H1 (cell line): ENCODE measurements at regions not wholly inside any gene's neighbourhood (a gene's known extent, or its start where the extent isn't known, plus 50 kb on each side); places are given as distances from the start of the nearest gene placed in this dataset.

ENCODE experiments used
- ATF2 ChIP-seq: IDR thresholded peaks from 2 replicates; pipeline ENCODE4 v1.6.1; 2012; ENCODE audit warnings: low read length, inconsistent platforms
- NANOG ChIP-seq: IDR thresholded peaks from 2 replicates; pipeline ENCODE4 v1.6.1; 2011; ENCODE audit warnings: low read length, low read depth, mild to moderate bottlenecking, inconsistent platforms; ENCODE audit not compliant: insufficient read depth, poor library complexity, severe bottlenecking
- RAD21 ChIP-seq, 2 experiments: IDR thresholded peaks in 1 of 2; conservative IDR thresholded peaks in 1 of 2; 2 replicates each; pipeline ENCODE4 v1.6.1; 2011; ENCODE audit warnings: low read depth in 2 of 2, low read length in 2 of 2, improper control_type of control experiment in 1 of 2, inconsistent platforms in 1 of 2, mild to moderate bottlenecking in 1 of 2, moderate library complexity in 1 of 2
- SRF ChIP-seq: IDR thresholded peaks from 2 replicates; pipeline ENCODE4 v1.6.1; 2011; ENCODE audit warnings: mild to moderate bottlenecking, low read depth, low read length, moderate library complexity
- USF2 ChIP-seq: IDR thresholded peaks from 2 replicates; pipeline ENCODE4 v1.6.1; 2011; ENCODE audit warnings: low read length, improper control_type of control experiment

DNA sequence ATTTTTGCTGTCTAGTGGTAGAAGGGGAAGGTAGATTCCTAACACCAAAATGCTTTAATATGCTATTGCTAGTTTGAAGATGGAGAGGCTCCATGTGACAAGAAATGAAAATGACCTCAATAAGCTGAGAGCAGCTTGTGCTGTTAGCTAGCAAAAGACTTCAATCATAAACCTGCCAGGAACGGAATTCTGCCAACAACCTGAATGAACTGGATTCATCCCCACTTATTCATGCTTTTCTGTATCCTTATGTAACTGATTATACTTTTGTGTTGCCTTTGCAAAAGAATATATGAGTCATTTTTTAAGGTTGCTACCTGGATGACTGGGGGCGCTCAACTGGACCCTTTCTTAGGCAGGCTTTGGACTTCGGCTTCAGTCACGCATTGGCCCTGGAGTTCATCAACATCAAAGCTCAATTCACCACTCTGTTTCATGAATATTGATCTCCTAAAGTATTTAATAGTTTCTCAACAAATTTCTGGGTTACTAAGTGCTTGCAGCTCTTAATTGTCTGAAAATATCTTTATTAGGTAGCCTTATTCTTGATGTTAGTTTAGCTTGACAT is 97.5 kb upstream of the KCNJ3 start (continued):
- TF ChIP-seq USF2 (no peak), SRF (no peak), NANOG (no peak), RAD21 (IDR thresholded peaks at IDR 0.05 in 1 of 2, conservative IDR thresholded peaks at IDR 0.05 in 1 of 2; ENCODE audit: low read depth in 2 of 2, low read length in 2 of 2) (no peak), ATF2 (no peak)
